CD4-positive, alpha-beta T cell treated with Interleukin-2 at 100 ng/mL for 4 hours (primary cell): ENCODE measurements at regions not wholly inside any gene's neighbourhood (a gene's known extent, or its start where the extent isn't known, plus 50 kb on each side); places are given as distances from the start of the nearest gene placed in this dataset.
A peak's percentile ranks its signal among the peaks of the same experiment; 100 is the strongest.

Experiments
- DNase-seq: peaks from one replicate; pipeline ENCODE4 v3.0.0-alpha.2; 2020; ENCODE audit warnings: low spot score

DNA sequence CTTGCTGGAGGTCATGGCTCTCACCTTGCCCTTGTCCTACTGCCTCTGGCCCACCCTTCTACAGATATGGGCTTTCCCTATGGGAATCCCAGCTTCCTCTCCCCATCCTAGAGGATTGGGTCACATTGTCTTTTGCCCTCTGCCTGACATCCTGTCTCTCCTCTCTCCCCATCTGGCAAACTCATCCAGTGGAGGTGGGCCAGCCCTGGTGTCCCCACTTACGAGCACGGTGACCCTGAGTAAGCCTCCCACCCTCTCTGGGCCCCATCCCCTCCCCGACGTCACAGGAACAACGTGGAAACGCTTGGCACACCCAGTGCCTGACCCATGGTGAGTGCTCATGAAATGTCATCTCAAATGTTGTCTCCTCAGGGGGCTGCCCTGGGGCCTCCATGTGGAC, 56.1 kb upstream of the ID3 start:
- DNase-seq = no peak

DNA sequence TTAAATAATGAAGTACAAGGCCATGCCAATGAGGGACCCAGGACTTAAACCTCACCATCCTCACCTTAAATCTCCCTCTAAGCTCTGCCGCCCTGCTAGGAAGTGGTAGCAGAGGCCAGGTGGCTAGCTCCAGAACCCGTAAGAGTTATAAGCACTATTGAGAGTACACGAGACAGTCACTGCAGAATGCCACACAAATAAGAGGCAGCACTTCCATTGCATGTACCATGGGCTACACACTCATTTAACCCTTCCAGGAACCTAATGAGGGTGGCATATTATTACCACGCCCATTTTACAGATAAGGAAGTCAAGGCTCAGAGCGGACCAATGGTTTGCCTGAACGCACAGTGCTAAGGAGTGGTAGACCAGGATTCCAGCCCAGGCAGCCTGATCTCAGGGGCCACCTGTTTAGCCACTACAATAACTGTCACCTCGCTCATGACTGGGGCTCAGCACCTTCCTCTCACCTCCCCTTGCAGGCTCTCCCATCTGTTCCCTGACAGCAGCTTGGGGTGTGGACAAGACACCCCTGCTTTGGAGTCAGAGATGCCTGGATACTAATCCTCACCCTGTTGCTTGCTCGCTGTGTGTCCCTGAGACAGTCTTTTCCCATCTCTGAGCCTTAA, 54.8 kb upstream of the ID3 start:
- no peak for DNase-seq

DNA sequence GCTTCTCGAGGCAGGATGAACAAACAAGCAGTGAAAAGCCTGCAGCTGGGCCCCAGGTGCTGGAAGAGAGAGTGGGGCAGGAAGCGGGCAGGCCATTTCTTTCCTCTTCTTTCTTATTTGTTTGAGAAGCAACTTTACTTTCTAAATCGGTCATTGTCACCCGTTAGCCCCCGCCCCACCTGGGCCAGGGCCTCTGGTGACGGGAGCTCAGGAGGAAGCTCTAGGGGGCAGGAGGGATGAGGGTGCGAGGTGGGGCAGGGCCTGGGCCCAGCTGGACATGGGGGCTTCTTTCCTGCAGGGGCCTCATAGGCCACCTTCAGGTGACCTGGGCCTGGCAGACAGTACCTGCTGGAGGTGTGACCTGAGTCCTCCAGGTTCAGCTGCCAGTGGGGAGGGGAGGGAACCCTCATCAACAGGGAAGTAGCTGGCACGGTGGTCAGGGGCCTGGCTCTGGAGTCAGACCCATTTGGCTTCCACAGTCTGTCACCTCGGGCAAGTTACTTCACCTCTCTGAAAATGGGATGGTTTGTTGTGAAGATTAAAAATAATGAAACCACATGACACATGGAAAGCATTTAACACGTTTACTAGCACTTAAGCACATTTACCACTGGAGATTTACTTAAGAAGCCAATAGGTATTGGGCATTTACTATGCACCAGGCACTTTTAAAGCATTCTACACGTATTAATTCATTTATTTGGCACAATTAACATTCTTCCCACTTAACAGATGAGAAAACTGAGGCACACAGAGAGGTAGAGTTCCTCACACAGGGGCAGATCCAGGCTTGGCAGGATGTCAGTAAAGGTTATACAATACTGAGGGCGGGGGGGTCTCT, 54.1 kb upstream of the ID3 start:
- DNase-seq = peak; percentile 41

DNA sequence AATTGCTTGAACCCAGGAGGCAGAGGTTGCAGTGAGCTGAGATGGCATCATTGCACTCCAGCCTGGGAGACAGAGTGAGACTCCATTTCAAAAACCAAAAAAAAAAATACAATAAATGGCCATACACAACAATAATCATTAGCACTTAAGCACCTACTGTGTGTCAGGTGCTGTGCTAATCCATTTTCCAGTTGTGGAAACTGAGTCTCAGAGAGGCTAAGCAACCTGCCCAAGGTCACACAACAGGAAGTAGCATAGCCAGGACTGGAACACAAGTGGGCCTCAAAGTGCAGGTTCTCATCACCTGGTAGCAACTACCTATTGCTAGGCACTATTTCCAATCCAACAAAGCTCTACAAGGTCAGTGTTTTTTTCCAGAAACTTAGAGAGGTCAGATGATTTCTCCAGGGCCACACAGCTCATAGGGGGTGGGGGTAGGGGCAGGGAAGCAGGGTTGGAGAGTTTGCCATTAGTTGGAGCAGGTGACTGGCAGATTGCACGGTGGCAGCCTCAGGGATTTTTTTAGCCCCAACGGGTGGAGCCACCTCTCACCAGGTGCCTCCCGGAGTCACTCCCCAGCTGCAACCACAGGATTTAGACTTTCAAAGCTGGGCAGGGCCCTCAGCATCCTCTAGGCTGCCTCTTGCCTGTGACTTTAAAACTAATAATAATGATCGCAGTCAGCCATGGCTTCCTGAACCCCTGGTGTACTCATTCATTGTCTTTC, 52.5 kb upstream of the ID3 start:
- DNase-seq = peak; percentile 48

DNA sequence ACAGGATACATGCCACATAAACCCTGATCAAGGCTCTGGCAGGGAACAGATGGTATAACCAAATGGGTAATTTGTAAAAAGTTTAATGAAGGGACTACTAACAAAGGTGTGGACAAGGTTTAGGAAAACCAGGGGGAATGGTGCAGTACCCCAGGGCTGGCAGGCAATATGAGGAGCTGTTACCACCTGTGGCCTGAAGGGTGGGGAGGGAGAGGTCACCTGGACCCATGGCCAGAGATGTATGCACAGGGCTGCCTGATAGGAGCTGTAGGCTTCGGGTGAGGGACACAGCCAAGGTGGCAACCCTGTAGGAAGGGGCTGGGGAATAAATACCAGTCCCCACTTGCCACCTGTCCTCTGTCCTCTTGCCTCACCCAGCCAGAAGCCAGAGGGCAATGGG, 51.4 kb upstream of the ID3 start:
- no peak for DNase-seq

DNA sequence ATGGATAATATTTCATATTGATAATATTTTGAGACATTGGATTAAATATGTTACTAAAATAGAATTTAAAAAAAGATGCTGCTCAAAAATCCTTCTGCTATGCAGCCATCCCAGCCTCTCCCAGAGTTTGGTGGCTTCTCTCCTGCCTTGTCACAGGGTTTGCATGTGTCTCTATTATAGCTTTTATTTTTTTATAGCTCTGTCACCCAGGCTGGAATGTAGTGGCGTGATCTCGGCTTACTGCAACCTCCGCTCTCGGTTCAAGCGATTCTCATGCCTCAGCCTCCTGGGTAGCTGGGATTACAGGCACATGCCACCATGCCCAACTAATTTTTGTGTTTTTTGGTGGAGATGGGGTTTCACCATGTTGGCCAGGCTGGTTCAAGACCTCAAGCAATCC, 50.7 kb upstream of the ID3 start:
- no peak for DNase-seq
